Endodermal cell (in vitro differentiated cells): ENCODE measurements at regions not wholly inside any gene's neighbourhood (a gene's known extent, or its start where the extent isn't known, plus 50 kb on each side); places are given as distances from the start of the nearest gene placed in this dataset.

ENCODE experiments used
- DNase-seq: peaks from one replicate; pipeline ENCODE4 v3.0.0-alpha.2; 2017
- H3K27ac ChIP-seq: 2 replicates; pipeline ENCODE4 v1.5.1; 2013; ENCODE audit warnings: mild to moderate bottlenecking, low read depth, low read length, moderate library complexity
- H3K27me3 ChIP-seq: 2 replicates; pipeline ENCODE4 v1.6.1; 2013; ENCODE audit warnings: mild to moderate bottlenecking, low read length, moderate library complexity; ENCODE audit not compliant: insufficient read depth, control insufficient read depth, poor library complexity, severe bottlenecking
- H3K36me3 ChIP-seq: 2 replicates; pipeline ENCODE4 v1.7.0; 2013; ENCODE audit warnings: mild to moderate bottlenecking, low read length, moderate library complexity; ENCODE audit not compliant: control insufficient read depth, insufficient read depth
- H3K4me1 ChIP-seq: one replicate; pipeline ENCODE4 v1.7.0; 2013; ENCODE audit warnings: low read length; ENCODE audit not compliant: control insufficient read depth, insufficient read depth
- H3K4me3 ChIP-seq: 2 replicates; pipeline ENCODE4 v1.5.1; 2013; ENCODE audit warnings: mild to moderate bottlenecking, low read length, moderate library complexity
- H3K9ac ChIP-seq: 2 replicates; pipeline ENCODE4 v1.6.1; 2013; ENCODE audit warnings: mild to moderate bottlenecking, low read length, moderate library complexity; ENCODE audit not compliant: poor library complexity, severe bottlenecking; ENCODE audit errors: extremely low read depth
- H3K9me3 ChIP-seq: 2 replicates; pipeline ENCODE4 v1.6.1; 2013; ENCODE audit warnings: mild to moderate bottlenecking, low read length, moderate library complexity; ENCODE audit not compliant: control insufficient read depth
- H3K27ac Mint-ChIP-seq: 2 replicates; pipeline ENCODE4 v1.8.0; 2020; ENCODE audit warnings: mixed read lengths
- H3K27me3 Mint-ChIP-seq: 2 replicates; pipeline ENCODE4 v1.8.0; 2021; ENCODE audit warnings: mild to moderate bottlenecking, mixed read lengths; ENCODE audit not compliant: insufficient read depth
- H3K36me3 Mint-ChIP-seq: 2 replicates; pipeline ENCODE4 v1.8.0; 2020; ENCODE audit warnings: low read depth, mixed read lengths
- H3K4me1 Mint-ChIP-seq: 2 replicates; pipeline ENCODE4 v1.8.0; 2020; ENCODE audit warnings: mixed read lengths
- H3K4me3 Mint-ChIP-seq: 2 replicates; pipeline ENCODE4 v1.8.0; 2020; ENCODE audit warnings: mild to moderate bottlenecking, moderate library complexity, mixed read lengths
- H3K9me3 Mint-ChIP-seq: 2 replicates; pipeline ENCODE4 v1.8.0; 2020; ENCODE audit warnings: mild to moderate bottlenecking, mixed read lengths
- CTCF ChIP-seq: fragments of 200-600 bp; sonication (generic); conservative IDR thresholded peaks from 2 replicates; pipeline ENCODE4 v1.5.0; 2021; ENCODE audit warnings: antibody characterized with exemption, mild to moderate bottlenecking
- WGBS, 2 experiments: methylation state at CpG; one replicate each; pipeline versions ENCODE4 v1.1.5 to v1.1.7; 2013; ENCODE audit warnings: missing lambda C conversion rate in 2 of 2, mixed read lengths in 1 of 2; ENCODE audit not compliant: insufficient coverage in 1 of 2, insufficient read length in 1 of 2; 5-methylcytosine and 5-hydroxymethylcytosine counted together

- no peaks in the 10 kb centered on the region for H3K4me1 ChIP-seq
- DNase-seq = peak; percentile 58
- Mint-ChIP-seq H3K27me3 (no peaks in the 10 kb centered on the region), H3K9me3 (peaks cover 7% of the 10 kb centered on the region), H3K4me3 (no peak overlapping the region), H3K4me1 (no peaks in the 10 kb centered on the region), H3K27ac (no peak overlapping the region), H3K36me3 (no peaks in the 10 kb centered on the region)
- no peak overlapping the region for H3K9ac ChIP-seq
- TF ChIP-seq CTCF = peak; percentile 73
- no peaks in the 10 kb centered on the region for H3K27me3 ChIP-seq
- no peak overlapping the region for H3K4me3 ChIP-seq
- H3K27ac ChIP-seq = no peak overlapping the region
- H3K9me3 ChIP-seq = no peaks in the 10 kb centered on the region
- WGBS, 2 experiments = 65 to 100% methylated on average over 1 of the region's 1 CpG
- H3K36me3 ChIP-seq = no peaks in the 10 kb centered on the region
Observed at GRCh38 chr11:114953039-114953438, 274.7 kb downstream of the NXPE2 start.

- Histone ChIP-seq H3K9ac (no peak overlapping the region), H3K9me3 (no peaks in the 10 kb centered on the region), H3K4me1 (no peaks in the 10 kb centered on the region), H3K4me3 (no peak overlapping the region), H3K27ac (no peak overlapping the region), H3K27me3 (no peaks in the 10 kb centered on the region), H3K36me3 (no peaks in the 10 kb centered on the region)
- no peak for TF ChIP-seq CTCF
- Mint-ChIP-seq H3K9me3 (peaks cover 4% of the 10 kb centered on the region), H3K4me1 (no peaks in the 10 kb centered on the region), H3K27ac (no peak overlapping the region), H3K27me3 (no peaks in the 10 kb centered on the region), H3K4me3 (no peak overlapping the region), H3K36me3 (no peaks in the 10 kb centered on the region)
- WGBS, 2 experiments = 87 to 100% methylated on average over 1 of the region's 1 CpG
- no peak for DNase-seq
Observed at GRCh38 chr11:114955923-114956322, 277.6 kb downstream of the NXPE2 start.

GRCh38 chr11:114956566-114956965 lies 278.2 kb downstream of the NXPE2 start:
- Mint-ChIP-seq H3K4me3 (no peak overlapping the region), H3K27me3 (no peaks in the 10 kb centered on the region), H3K27ac (no peak overlapping the region), H3K4me1 (no peaks in the 10 kb centered on the region), H3K9me3 (no peaks in the 10 kb centered on the region), H3K36me3 (no peaks in the 10 kb centered on the region)
- H3K4me3 ChIP-seq = no peak overlapping the region
- H3K27me3 ChIP-seq = no peaks in the 10 kb centered on the region
- WGBS, 2 experiments = 90 to 91% methylated on average over 4 to 5 of the region's 5 CpGs
- DNase-seq = no peak
- no peaks in the 10 kb centered on the region for H3K9me3 ChIP-seq
- no peak overlapping the region for H3K9ac ChIP-seq
- TF ChIP-seq CTCF = no peak
- H3K27ac ChIP-seq = no peak overlapping the region
- no peaks in the 10 kb centered on the region for H3K36me3 ChIP-seq
- H3K4me1 ChIP-seq = no peaks in the 10 kb centered on the region
